Brain microvascular endothelial cell (primary cell): ENCODE measurements at regions not wholly inside any gene's neighbourhood (a gene's known extent, or its start where the extent isn't known, plus 50 kb on each side); places are given as distances from the start of the nearest gene placed in this dataset.
"Not testable (repeated sequence)": the region's sequence is repeated elsewhere in the genome, so short reads cannot be mapped to it uniquely, and the experiment has no call there.

Source experiments
- DNase-seq: peaks from one replicate; pipeline ENCODE4 v3.0.0-alpha.2; 2020
- H3K27ac ChIP-seq: fragments of 250-450 bp; sonication (Bioruptor Pico); 2 replicates; pipeline ENCODE4 v1.5.1; 2020; ENCODE audit warnings: mild to moderate bottlenecking, moderate library complexity
- H3K27me3 ChIP-seq: fragments of 250-450 bp; sonication (Bioruptor Pico); replicated peaks from 2 replicates; pipeline ENCODE4 v1.5.1; 2020; ENCODE audit warnings: mild to moderate bottlenecking
- H3K36me3 ChIP-seq: fragments of 250-450 bp; sonication (Bioruptor Pico); replicated peaks from 2 replicates; pipeline ENCODE4 v1.5.1; 2020; ENCODE audit warnings: mild to moderate bottlenecking
- H3K4me3 ChIP-seq: 2 replicates; pipeline ENCODE4 v1.5.1; 2011; ENCODE audit warnings: low read depth, mild to moderate bottlenecking, control low read depth, low read length, moderate library complexity
- CTCF ChIP-seq: IDR thresholded peaks from 2 replicates; pipeline ENCODE4 v1.5.1; 2011; ENCODE audit warnings: low read depth, mild to moderate bottlenecking, moderate library complexity, low read length, control low read depth, inconsistent platforms; ENCODE audit errors: missing control alignments
- in situ Hi-C: cut with HindIII; loops from 2 replicates; pipeline ENCODE4 v1.10.0; 2017; ENCODE audit warnings: low sequenced_read_pairs, low pct_ligation_motif_present

GRCh38 chr5:148880197-148880596 is 53.8 kb downstream of the ADRB2 start:
- no peak for DNase-seq
- TF ChIP-seq CTCF: no peak
- no peaks in the 10 kb centered on the region for H3K27me3 ChIP-seq
- no peak overlapping the region for H3K4me3 ChIP-seq
- H3K27ac ChIP-seq: no peak overlapping the region
- in situ Hi-C loops: no loop called here
- H3K36me3 ChIP-seq: no peaks in the 10 kb centered on the region

GRCh38 chr5:148880696-148881095 is 54.3 kb downstream of the ADRB2 start:
- in situ Hi-C loops: no loop called here
- H3K36me3 ChIP-seq: no peaks in the 10 kb centered on the region
- H3K4me3 ChIP-seq: no peak overlapping the region
- no peak for TF ChIP-seq CTCF
- H3K27ac ChIP-seq: no peak overlapping the region
- DNase-seq: no peak
- H3K27me3 ChIP-seq: no peaks in the 10 kb centered on the region

- no peaks in the 10 kb centered on the region for H3K27me3 ChIP-seq
- no peak for DNase-seq
- no peaks in the 10 kb centered on the region for H3K36me3 ChIP-seq
- no peak overlapping the region for H3K4me3 ChIP-seq
- no peak for TF ChIP-seq CTCF
- in situ Hi-C loops: no loop called here
- no peak overlapping the region for H3K27ac ChIP-seq
Measured at GRCh38 chr5:148882332-148882731, 55.9 kb downstream of the ADRB2 start.

- H3K4me3 ChIP-seq: no peak overlapping the region
- H3K27me3 ChIP-seq: no peaks in the 10 kb centered on the region
- in situ Hi-C loops: no loop called here
- H3K36me3 ChIP-seq: no peaks in the 10 kb centered on the region
- DNase-seq: no peak
- TF ChIP-seq CTCF: no peak
- H3K27ac ChIP-seq: no peak overlapping the region
Measured at GRCh38 chr5:148884339-148885020, 58.1 kb downstream of the ADRB2 start.

GRCh38 chr5:148887123-148887881 is 60.9 kb downstream of the ADRB2 start:
- Histone ChIP-seq H3K27ac (no peak overlapping the region), H3K27me3 (no peaks in the 10 kb centered on the region), H3K36me3 (no peaks in the 10 kb centered on the region), H3K4me3 (no peak overlapping the region)
- no peak for DNase-seq
- no peak for TF ChIP-seq CTCF
- in situ Hi-C loops: no loop called here

GRCh38 chr5:148889936-148890335 is 63.5 kb downstream of the ADRB2 start:
- DNase-seq, H3K36me3 ChIP-seq, H3K27me3 ChIP-seq, in situ Hi-C loops, H3K4me3 ChIP-seq, H3K27ac ChIP-seq: not testable (repeated sequence)

GRCh38 chr5:148895441-148895840 is 69.0 kb downstream of the ADRB2 start:
- H3K36me3 ChIP-seq, in situ Hi-C loops, DNase-seq, H3K27me3 ChIP-seq, H3K4me3 ChIP-seq, H3K27ac ChIP-seq: not testable (repeated sequence)
